NCI-H345 treated with DMSO at 0.1 percent for 48 hours (cell line): ENCODE measurements at regions not wholly inside any gene's neighbourhood (a gene's known extent, or its start where the extent isn't known, plus 50 kb on each side); places are given as distances from the start of the nearest gene placed in this dataset.

Experiments
- DNase-seq: peaks from one replicate; lab custom pipeline; 2025; ENCODE audit not compliant: unreplicated experiment; lab: John Stamatoyannopoulos, UW

DNA sequence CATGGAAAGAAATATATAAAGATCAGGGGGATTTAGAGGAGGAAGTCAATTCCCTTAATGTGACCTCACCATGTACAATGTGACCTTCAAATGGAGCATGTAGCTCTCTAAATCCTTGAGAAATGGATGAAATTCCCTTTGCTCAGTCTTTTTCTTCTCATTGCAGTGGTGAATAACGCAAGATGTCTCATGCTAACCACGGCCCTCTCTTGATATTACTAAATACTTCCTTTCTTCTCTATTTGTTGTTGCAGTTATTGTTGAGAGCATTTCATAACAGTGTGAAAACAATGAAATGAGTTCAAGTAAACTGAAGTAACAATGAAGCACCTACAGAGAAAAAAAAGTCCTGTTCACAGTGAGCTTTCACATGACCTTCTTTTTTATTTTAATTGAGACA, 55.6 kb downstream of the ZNF281 start:
- no peak for DNase-seq

DNA sequence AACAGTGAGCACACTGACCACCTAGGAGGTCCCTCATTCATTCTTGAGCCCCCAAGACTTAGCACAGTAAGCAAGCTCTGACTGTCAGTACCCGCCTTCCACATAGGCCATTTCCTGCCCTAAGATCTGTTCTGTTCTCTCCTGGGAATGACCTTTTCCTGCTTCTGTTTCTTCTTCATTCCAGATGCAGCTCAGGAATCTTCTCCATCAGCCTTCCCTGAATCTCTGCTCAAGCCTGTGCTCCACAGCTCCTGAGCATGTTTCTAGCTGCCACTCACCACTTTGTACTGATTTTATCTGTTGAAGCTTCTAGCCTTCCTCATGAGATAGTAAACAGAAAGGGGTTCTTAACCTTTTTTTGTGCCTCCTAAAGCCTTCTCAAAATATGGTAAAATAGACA, 56.6 kb downstream of the ZNF281 start:
- no peak for DNase-seq

GRCh38 chr1:200351826-200352549, 57.8 kb downstream of the ZNF281 start:
- DNase-seq: no peak

- DNase-seq: no peak
These were observed 58.4 kb downstream of the ZNF281 start for GRCh38 chr1:200351425-200351824.

GRCh38 chr1:200346700-200347099, 63.1 kb downstream of the ZNF281 start:
- no peak for DNase-seq

DNA sequence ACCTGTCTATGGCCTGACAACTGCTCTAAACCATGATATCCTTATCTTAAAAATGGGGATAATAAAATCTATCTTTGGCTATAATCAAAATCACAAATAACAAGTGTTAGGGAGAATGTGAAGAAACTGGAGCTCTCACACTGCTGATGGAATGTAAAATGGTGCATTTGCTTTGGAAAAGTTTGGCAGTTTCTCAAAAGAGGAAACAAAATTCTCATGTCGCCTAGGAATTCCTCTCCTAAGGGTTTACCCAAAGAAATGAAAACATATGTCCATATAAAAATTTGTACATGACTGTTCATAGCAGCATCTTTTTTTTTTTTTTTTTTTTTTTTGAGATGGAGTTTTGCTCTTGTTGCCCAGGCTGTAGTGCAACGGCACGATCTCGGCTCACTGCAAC, 64.3 kb downstream of the ZNF281 start:
- no peak for DNase-seq

GRCh38 chr1:200343874-200344273, 66.0 kb downstream of the ZNF281 start:
- DNase-seq: no peak

- no peak for DNase-seq
These were observed 67.1 kb downstream of the ZNF281 start for GRCh38 chr1:200342511-200343311.

DNA sequence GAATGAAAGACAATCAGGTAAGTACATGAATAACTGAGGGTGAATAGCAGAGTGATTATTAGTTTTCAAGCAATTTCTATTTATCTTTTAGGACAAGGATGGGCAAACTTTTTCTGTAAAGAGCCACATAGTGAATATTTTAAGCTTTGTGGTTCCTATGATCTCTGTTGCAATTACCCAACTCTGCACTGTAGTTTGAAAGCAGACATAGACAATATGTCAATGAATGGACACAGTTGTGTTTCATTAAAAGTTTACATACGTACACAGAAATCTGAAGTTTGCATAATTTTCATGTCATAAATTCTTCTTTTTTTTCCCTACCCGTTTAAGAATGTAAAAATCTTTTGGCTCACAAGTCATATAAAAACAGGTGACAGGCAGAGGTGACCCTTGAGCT, 71.4 kb downstream of the ZNF281 start:
- DNase-seq: no peak

GRCh38 chr1:200337831-200338230, 72.0 kb downstream of the ZNF281 start:
- no peak for DNase-seq

DNA sequence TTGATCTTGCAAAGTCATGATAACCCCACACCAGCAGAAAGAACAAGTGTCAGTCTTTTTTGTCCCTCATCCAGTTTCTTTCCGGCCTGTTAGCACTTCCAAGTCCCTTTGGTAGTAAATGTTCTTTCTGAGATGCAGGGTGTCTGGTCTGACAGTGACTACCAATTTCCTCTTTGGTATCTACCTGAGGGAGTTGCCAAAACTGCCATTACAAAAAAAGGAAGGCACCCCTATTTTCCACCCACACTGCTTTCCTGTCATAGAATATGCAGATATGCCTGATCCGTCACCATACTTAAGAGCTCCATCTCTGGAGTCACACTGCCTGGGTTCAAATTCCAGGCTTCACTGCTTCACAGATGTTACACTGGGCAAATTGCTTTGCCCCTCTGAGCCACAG, 72.4 kb downstream of the ZNF281 start:
- DNase-seq: no peak

DNA sequence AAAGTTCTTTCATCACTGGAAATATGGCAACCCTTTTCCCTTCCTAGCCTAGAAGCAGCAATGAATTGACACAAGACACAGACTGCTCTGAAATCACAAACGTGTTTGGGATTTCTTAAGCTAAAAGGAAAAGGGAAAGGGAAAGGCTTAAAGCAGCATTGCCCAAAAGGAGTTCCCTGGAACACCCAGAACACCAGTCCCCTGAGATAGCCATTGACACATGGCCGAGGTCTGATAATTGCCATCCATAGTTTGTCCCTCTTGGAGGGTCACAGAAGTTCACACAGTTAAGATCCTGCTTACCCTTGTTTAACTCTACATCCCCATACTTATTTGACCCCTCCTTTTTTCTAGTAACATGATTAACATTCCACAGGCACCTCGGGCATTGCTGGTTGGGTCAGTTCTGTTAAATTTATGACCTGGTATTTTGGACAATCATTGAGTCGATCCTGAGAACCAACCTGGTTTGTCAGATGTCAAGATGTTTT, 72.9 kb downstream of the ZNF281 start:
- no peak for DNase-seq

GRCh38 chr1:200336101-200336845, 73.6 kb downstream of the ZNF281 start:
- DNase-seq: no peak

GRCh38 chr1:200334661-200335256, 75.1 kb downstream of the ZNF281 start:
- no peak for DNase-seq

GRCh38 chr1:200333329-200333728, 76.5 kb downstream of the ZNF281 start:
- DNase-seq: no peak

- DNase-seq: no peak
These were observed 77.1 kb downstream of the ZNF281 start for GRCh38 chr1:200332716-200333115.

GRCh38 chr1:200330741-200331428, 79.0 kb downstream of the ZNF281 start:
- no peak for DNase-seq

DNA sequence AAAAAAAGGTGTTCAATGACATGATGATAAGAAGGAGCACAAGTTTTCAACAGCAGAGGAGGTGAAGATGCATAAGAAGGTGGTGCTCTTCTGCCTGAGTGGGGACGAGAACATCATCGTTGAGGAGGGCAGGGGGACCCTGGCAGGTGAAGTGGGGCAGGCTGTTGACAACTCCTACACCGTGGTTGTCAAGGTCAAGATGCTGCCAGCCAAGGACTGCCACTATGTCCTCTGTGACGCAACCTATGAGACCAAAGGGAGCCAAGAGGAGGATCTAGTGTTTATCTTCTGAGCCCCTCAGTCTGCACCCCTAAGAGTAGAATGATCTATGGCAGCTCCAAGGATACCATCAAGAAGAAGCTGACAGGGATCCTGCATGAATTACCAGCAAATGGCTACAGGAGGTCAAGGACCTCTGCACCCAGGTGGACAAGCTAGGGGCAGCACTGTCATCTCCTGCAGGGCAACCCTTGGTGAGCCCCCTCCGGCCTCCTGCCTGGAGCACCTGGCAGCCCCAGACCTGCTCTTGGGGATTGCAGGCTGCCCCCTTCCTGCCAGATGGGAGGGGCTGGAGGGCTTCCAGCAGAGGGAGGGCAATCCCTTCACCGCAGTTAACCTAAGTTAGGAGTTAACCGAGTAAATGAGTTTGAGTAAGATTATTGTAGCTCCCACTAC, 80.5 kb downstream of the ZNF281 start:
- DNase-seq: no peak

GRCh38 chr1:200328379-200328778, 81.5 kb downstream of the ZNF281 start:
- DNase-seq: no peak

GRCh38 chr1:200323856-200324400, 85.9 kb downstream of the ZNF281 start:
- no peak for DNase-seq
